OCI-LY7 (cell line): ENCODE measurements at regions not wholly inside any gene's neighbourhood (a gene's known extent, or its start where the extent isn't known, plus 50 kb on each side); places are given as distances from the start of the nearest gene placed in this dataset.
"Not testable (repeated sequence)": the region's sequence is repeated elsewhere in the genome, so short reads cannot be mapped to it uniquely, and the experiment has no call there.

Experiments
- BruUV-seq: library from RNA; stranded (reverse); fragments of 400-500 nt; replicated peaks from 2 replicates; lab custom pipeline; 2021; lab: Mats Ljungman, UMichigan
- CTCF ChIA-PET: fragments of 300-600 bp; sonication (Branson Sonifier 250); formaldehyde crosslinking; loops from one replicate; lab custom pipeline; 2022; ENCODE audit warnings: antibody characterized with exemption; ENCODE audit not compliant: unreplicated experiment; lab: Charles Lee
- POLR2A ChIA-PET: fragments of 300-600 bp; sonication (Branson Sonifier 250); formaldehyde crosslinking; loops from one replicate; lab custom pipeline; 2022; ENCODE audit warnings: antibody characterized with exemption; lab: Charles Lee
- DNase-seq: peaks from one replicate; pipeline ENCODE4 v3.0.0-alpha.2; 2015; ENCODE audit warnings: low spot score
- H2AFZ ChIP-seq: fragments of 200-600 bp; sonication (generic), shearing (Covaris generic); 2 replicates; pipeline ENCODE4 v1.6.1; 2014; ENCODE audit warnings: mild to moderate bottlenecking, antibody characterized with exemption, low read length, moderate library complexity
- H3K27ac ChIP-seq: fragments of 200-600 bp; sonication (generic); 2 replicates; pipeline ENCODE4 v1.5.1; 2014; ENCODE audit warnings: mixed run types, low read depth, mild to moderate bottlenecking, moderate library complexity, low read length, inconsistent platforms; ENCODE audit not compliant: poor library complexity, severe bottlenecking
- H3K36me3 ChIP-seq: fragments of 200-600 bp; sonication (generic); 2 replicates; pipeline ENCODE4 v1.6.1; 2014; ENCODE audit warnings: mild to moderate bottlenecking, antibody characterized with exemption, low read length, moderate library complexity, mixed read lengths; ENCODE audit not compliant: insufficient read depth
- H3K4me1 ChIP-seq: fragments of 200-600 bp; sonication (generic); 2 replicates; pipeline ENCODE4 v1.5.1; 2014; ENCODE audit warnings: mild to moderate bottlenecking, low read length; ENCODE audit not compliant: insufficient read depth, poor library complexity, severe bottlenecking
- H3K4me2 ChIP-seq: fragments of 200-600 bp; sonication (generic); 2 replicates; pipeline ENCODE4 v1.6.1; 2014; ENCODE audit warnings: mild to moderate bottlenecking, low read length
- H3K4me3 ChIP-seq: fragments of 200-600 bp; sonication (generic); 2 replicates; pipeline ENCODE4 v1.5.1; 2014; ENCODE audit warnings: mild to moderate bottlenecking, low read depth, low read length; ENCODE audit not compliant: poor library complexity, severe bottlenecking
- H3K79me2 ChIP-seq: fragments of 200-600 bp; sonication (generic); 2 replicates; pipeline ENCODE4 v1.6.1; 2016; ENCODE audit warnings: low read depth, mild to moderate bottlenecking, low read length, moderate library complexity, mixed read lengths; ENCODE audit not compliant: insufficient read depth
- H3K9me2 ChIP-seq: fragments of 200-600 bp; sonication (generic); 2 replicates; pipeline ENCODE4 v1.6.1; 2016; ENCODE audit warnings: mild to moderate bottlenecking, low read length, mixed read lengths; ENCODE audit not compliant: insufficient read depth
- H3K9me3 ChIP-seq: fragments of 200-600 bp; sonication (generic); 2 replicates; pipeline ENCODE4 v1.6.1; 2014; ENCODE audit warnings: mild to moderate bottlenecking, mixed run types, low read length, mixed read lengths
- H4K20me1 ChIP-seq: fragments of 200-600 bp; sonication (generic); 2 replicates; pipeline ENCODE4 v1.6.1; 2014; ENCODE audit warnings: mild to moderate bottlenecking, antibody characterized with exemption, low read length, moderate library complexity, mixed read lengths; ENCODE audit not compliant: insufficient read depth
- intact Hi-C: fragments of 100-400 bp; cut with micrococcal nuclease; formaldehyde crosslinking; loops from one replicate; pipeline ENCODE4 v1.10.0; 2022; ENCODE audit not compliant: unreplicated experiment

- H3K4me1 ChIP-seq, BruUV-seq, H3K9me3 ChIP-seq, CTCF ChIA-PET, H3K27ac ChIP-seq, DNase-seq, H3K4me3 ChIP-seq, H4K20me1 ChIP-seq, POLR2A ChIA-PET, H2AFZ ChIP-seq, H3K9me2 ChIP-seq, intact Hi-C loops, H3K36me3 ChIP-seq, H3K4me2 ChIP-seq, H3K79me2 ChIP-seq: not testable (repeated sequence)
Observed at GRCh38 chr17:34032305-34032704, 222.8 kb upstream of the CCL2 start.

- BruUV-seq, CTCF ChIA-PET, POLR2A ChIA-PET, DNase-seq, H3K9me2 ChIP-seq, H3K36me3 ChIP-seq, H3K27ac ChIP-seq, H3K4me2 ChIP-seq, H2AFZ ChIP-seq, H3K4me1 ChIP-seq, intact Hi-C loops, H4K20me1 ChIP-seq, H3K79me2 ChIP-seq, H3K9me3 ChIP-seq, H3K4me3 ChIP-seq: not testable (repeated sequence)
Observed at GRCh38 chr17:34038786-34039185, 216.3 kb upstream of the CCL2 start.

GRCh38 chr17:34039213-34039612 lies 215.9 kb upstream of the CCL2 start:
- H3K9me2 ChIP-seq, POLR2A ChIA-PET, H3K79me2 ChIP-seq, H2AFZ ChIP-seq, H3K9me3 ChIP-seq, H3K27ac ChIP-seq, H3K4me2 ChIP-seq, CTCF ChIA-PET, H3K4me3 ChIP-seq, BruUV-seq, H3K36me3 ChIP-seq, intact Hi-C loops, H3K4me1 ChIP-seq, DNase-seq, H4K20me1 ChIP-seq: not testable (repeated sequence)

- CTCF ChIA-PET, H3K9me3 ChIP-seq, H3K4me2 ChIP-seq, H3K9me2 ChIP-seq, H3K36me3 ChIP-seq, intact Hi-C loops, H3K79me2 ChIP-seq, BruUV-seq, H3K4me1 ChIP-seq, H4K20me1 ChIP-seq, H3K27ac ChIP-seq, POLR2A ChIA-PET, H3K4me3 ChIP-seq, H2AFZ ChIP-seq: not testable (repeated sequence)
- DNase-seq = peak; percentile 19
Observed at GRCh38 chr17:34039759-34040555, 215.1 kb upstream of the CCL2 start.
